ENCODE measurements at regions not wholly inside any gene's neighbourhood (a gene's known extent, or its start where the extent isn't known, plus 50 kb on each side); places are given as distances from the start of the nearest gene placed in this dataset.
"Not testable (repeated sequence)": the region's sequence is repeated elsewhere in the genome, so short reads cannot be mapped to it uniquely, and the experiment has no call there.

DNA sequence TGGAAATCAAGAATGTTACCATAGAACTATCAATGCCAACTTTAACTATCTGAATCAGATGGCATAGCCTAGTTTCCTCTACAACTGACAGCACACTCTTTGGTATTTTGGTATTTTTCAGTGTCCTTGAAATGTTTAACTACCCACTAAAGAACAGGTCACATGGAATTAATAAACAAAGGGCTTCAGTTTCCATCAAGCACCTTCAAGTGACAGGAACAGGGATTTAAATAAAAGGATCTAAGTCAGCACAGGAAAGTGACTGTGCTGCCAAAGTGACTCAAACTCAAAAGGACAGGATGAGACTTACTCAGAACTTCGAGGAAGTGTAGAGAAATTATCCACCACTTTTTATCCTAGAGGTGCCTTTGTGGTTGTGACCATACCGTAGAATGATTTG lies 117.7 kb downstream of the FAM72C start:
- TF ChIP-seq, protein P1, sequence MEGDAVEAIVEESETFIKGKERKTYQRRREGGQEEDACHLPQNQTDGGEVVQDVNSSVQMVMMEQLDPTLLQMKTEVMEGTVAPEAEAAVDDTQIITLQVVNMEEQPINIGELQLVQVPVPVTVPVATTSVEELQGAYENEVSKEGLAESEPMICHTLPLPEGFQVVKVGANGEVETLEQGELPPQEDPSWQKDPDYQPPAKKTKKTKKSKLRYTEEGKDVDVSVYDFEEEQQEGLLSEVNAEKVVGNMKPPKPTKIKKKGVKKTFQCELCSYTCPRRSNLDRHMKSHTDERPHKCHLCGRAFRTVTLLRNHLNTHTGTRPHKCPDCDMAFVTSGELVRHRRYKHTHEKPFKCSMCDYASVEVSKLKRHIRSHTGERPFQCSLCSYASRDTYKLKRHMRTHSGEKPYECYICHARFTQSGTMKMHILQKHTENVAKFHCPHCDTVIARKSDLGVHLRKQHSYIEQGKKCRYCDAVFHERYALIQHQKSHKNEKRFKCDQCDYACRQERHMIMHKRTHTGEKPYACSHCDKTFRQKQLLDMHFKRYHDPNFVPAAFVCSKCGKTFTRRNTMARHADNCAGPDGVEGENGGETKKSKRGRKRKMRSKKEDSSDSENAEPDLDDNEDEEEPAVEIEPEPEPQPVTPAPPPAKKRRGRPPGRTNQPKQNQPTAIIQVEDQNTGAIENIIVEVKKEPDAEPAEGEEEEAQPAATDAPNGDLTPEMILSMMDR (IDR thresholded peaks at IDR 0.05; ENCODE audit: low read length) = not testable (repeated sequence)
- TF ChIP-seq EZH2 (IDR thresholded peaks at IDR 0.05; ENCODE audit: borderline replicate concordance, low read length) = not testable (repeated sequence)

Measured in OCI-LY1 (cell line).